Activated naive CD4-positive, alpha-beta T cell treated with anti-CD3 and anti-CD28 coated beads, Interleukin-2, amount 50 U/mL, for 72 hours (primary cell): ENCODE measurements at regions not wholly inside any gene's neighbourhood (a gene's known extent, or its start where the extent isn't known, plus 50 kb on each side); places are given as distances from the start of the nearest gene placed in this dataset.
"Not testable (repeated sequence)": the region's sequence is repeated elsewhere in the genome, so short reads cannot be mapped to it uniquely, and the experiment has no call there.

ENCODE experiments used
- ATAC-seq, 2 donors: fragments of 150-1000 bp; cut with Tn5 transposase; 2 replicates each; pipeline ENCODE4 v1.10.0; 2021; ENCODE audit warnings: mild to moderate bottlenecking in 2 of 2, moderate library complexity in 2 of 2
- DNase-seq, 2 donors: peaks; one replicate each; pipeline ENCODE4 v3.0.0; 2021 to 2022; ENCODE audit warnings: low spot score in 2 of 2
- H3K27ac Mint-ChIP-seq, 2 donors: one replicate each; pipeline ENCODE4 v1.8.0; 2022; ENCODE audit warnings: mild to moderate bottlenecking in 2 of 2, mixed read lengths in 2 of 2
- H3K36me3 Mint-ChIP-seq, 2 donors: one replicate each; pipeline ENCODE4 v1.8.0; 2022; ENCODE audit warnings: mixed read lengths in 2 of 2
- H3K9me3 Mint-ChIP-seq, 2 donors: one replicate each; pipeline ENCODE4 v1.8.0; 2022; ENCODE audit warnings: mixed read lengths in 2 of 2

- no peaks in the 10 kb centered on the region for H3K36me3 Mint-ChIP-seq
- ATAC-seq (no peak), DNase-seq (no peak)
- no peaks in the 10 kb centered on the region for H3K9me3 Mint-ChIP-seq
- H3K27ac Mint-ChIP-seq = no peak overlapping the region
Observed at GRCh38 chr9:117649126-117649525, 55.1 kb upstream of the TLR4 start.

DNA sequence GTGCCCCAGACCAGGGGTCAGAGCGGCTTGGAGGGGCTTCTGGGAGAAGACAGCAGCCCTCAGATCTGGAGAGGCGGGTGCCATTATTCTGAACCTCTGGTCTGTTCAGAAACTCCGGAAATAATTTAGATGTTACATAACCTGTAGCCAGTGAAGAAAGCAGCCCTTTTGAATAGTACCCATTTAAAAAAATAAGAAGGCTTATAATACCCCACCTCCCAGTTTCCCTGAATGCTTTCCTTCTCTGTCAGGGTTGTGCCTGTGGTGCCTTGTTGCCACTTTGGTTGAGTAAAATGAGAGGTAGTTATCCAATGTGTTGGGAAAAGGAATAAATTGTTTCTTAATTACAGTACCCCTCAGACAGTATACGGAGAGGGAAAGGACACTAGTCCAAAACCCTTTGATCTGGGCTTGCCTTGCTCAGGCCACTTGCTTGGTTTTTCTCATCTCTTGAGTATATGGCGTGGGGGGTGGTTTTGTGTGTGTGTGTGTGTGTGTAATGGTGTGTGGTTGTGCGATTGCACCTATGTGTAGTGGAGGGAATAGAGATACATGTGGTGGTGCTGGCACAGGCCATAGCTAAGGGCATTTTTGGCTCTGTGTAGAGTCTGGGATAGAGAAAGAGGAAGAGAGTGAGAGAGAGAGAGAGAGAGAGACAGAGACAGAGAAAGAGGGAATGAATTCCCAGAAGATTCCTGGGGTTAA is 59.1 kb upstream of the TLR4 start:
- H3K9me3 Mint-ChIP-seq = no peaks in the 10 kb centered on the region
- no peak for DNase-seq
- peak in 1 of 2 donors; percentile 18 for ATAC-seq
- H3K27ac Mint-ChIP-seq = no peak overlapping the region
- H3K36me3 Mint-ChIP-seq = no peaks in the 10 kb centered on the region

DNA sequence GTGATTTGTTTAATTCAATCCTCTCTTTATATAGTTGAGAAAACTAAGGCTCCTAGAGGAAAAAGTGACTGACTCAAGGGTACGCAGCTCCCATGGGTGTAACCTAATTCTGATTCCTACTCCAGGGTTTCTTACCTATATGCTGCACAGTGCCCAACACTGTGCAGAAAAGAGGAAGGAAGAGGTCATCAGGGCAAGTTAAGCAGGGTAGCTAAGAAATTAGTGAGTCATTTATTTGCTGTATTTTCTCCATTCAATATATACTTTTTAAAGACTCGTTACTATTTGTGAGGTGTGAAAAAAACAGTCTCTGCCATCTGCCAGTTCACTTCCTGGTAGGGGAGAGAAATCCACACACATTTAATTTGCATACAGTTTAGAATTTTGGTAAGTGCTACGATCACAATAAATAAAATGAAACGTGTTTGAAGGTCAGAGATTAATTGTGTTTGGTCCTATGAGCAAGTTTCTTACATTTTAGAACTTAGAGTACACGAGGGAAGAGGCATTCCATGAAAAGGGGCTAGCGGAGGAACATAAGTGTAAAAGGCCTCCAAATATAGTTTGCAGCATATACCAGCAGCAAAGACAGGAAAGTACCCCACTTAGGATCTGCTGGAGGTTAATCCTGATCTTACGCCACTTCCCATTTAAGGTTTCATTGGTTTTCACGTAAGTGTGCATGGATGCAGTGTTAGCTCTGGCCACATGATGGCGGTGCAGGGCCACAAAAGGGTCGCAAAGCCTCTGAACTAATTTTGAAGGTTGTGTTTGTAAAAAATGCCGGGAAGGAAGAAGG is 59.9 kb upstream of the TLR4 start:
- Mint-ChIP-seq H3K27ac (no peak overlapping the region), H3K36me3 (no peaks in the 10 kb centered on the region), H3K9me3 (no peaks in the 10 kb centered on the region)
- ATAC-seq (peak in 1 of 2 donors; percentile 58), DNase-seq (peak in 1 of 2 donors; percentile 48)

- no peak for DNase-seq
- Mint-ChIP-seq H3K36me3 (no peaks in the 10 kb centered on the region), H3K9me3 (no peaks in the 10 kb centered on the region), H3K27ac (no peak overlapping the region)
- no peak for ATAC-seq
Observed at GRCh38 chr9:117643288-117643654, 60.9 kb upstream of the TLR4 start.

GRCh38 chr9:117642571-117643287 is 61.5 kb upstream of the TLR4 start:
- H3K36me3 Mint-ChIP-seq, DNase-seq, H3K9me3 Mint-ChIP-seq, ATAC-seq, H3K27ac Mint-ChIP-seq: not testable (repeated sequence)

GRCh38 chr9:117636681-117637080 is 67.5 kb upstream of the TLR4 start:
- ATAC-seq = no peak
- no peak for DNase-seq
- H3K27ac Mint-ChIP-seq = no peak overlapping the region
- H3K9me3 Mint-ChIP-seq = no peaks in the 10 kb centered on the region
- H3K36me3 Mint-ChIP-seq = no peaks in the 10 kb centered on the region

DNA sequence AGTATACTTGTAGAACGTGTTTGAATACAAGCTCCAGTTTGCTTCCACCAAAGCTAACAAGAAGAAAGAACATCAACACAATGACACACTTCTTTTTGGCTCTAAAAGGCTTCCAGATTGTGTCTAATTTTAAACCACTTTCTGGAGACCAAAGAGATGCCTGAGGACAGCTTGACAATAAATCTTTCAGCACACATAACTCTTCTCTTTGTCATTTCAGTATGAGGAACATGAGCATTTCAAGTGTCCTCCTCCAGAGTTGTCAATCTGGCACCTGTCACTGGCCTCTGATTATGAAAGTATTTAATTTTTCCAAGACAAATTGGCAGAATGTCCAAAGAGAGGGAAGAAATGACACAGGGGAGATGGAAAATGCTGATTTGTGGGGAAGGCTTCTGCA is 79.0 kb upstream of the TLR4 start:
- DNase-seq (no peak), ATAC-seq (no peak)
- Mint-ChIP-seq H3K36me3 (peaks cover 18 to 31% of the 10 kb centered on the region in 2 donors), H3K9me3 (peaks cover 15 to 24% of the 10 kb centered on the region in 2 donors), H3K27ac (no peak overlapping the region)

GRCh38 chr9:117624106-117624505 is 80.1 kb upstream of the TLR4 start:
- Mint-ChIP-seq H3K27ac (no peak overlapping the region), H3K9me3 (peaks cover 18 to 30% of the 10 kb centered on the region in 2 donors), H3K36me3 (peaks cover 18 to 31% of the 10 kb centered on the region in 2 donors)
- no peak for DNase-seq
- ATAC-seq = no peak

GRCh38 chr9:117622347-117622746 is 81.9 kb upstream of the TLR4 start:
- DNase-seq (no peak), ATAC-seq (no peak)
- H3K36me3 Mint-ChIP-seq = peaks cover 18 to 31% of the 10 kb centered on the region in 2 donors
- H3K9me3 Mint-ChIP-seq = peaks cover 23 to 36% of the 10 kb centered on the region in 2 donors
- H3K27ac Mint-ChIP-seq = no peak overlapping the region

GRCh38 chr9:117616431-117616831 is 87.8 kb upstream of the TLR4 start:
- Mint-ChIP-seq H3K27ac (no peak overlapping the region), H3K36me3 (no peaks in the 10 kb centered on the region)
- no peak for ATAC-seq

GRCh38 chr9:117612317-117612716 is 91.9 kb upstream of the TLR4 start:
- peak overlapping the region in 1 of 2 donors; percentile 20 for H3K27ac Mint-ChIP-seq
- no peaks in the 10 kb centered on the region for H3K36me3 Mint-ChIP-seq
- DNase-seq (no peak), ATAC-seq (no peak)
- peaks cover 4 to 5% of the 10 kb centered on the region in 2 donors for H3K9me3 Mint-ChIP-seq

More at GRCh38 chr9:117616431-117616831, 87.8 kb upstream of the TLR4 start:
- peaks cover 8 to 20% of the 10 kb centered on the region in 2 donors for H3K9me3 Mint-ChIP-seq
- DNase-seq = no peak

- H3K9me3 Mint-ChIP-seq = peaks cover 20 to 25% of the 10 kb centered on the region in 2 donors
- ATAC-seq (no peak), DNase-seq (no peak)
- peaks cover 0 to 7% of the 10 kb centered on the region in 2 donors for H3K36me3 Mint-ChIP-seq
- H3K27ac Mint-ChIP-seq = no peak overlapping the region
Observed at GRCh38 chr9:117597977-117598376, 106.2 kb upstream of the TLR4 start.

DNA sequence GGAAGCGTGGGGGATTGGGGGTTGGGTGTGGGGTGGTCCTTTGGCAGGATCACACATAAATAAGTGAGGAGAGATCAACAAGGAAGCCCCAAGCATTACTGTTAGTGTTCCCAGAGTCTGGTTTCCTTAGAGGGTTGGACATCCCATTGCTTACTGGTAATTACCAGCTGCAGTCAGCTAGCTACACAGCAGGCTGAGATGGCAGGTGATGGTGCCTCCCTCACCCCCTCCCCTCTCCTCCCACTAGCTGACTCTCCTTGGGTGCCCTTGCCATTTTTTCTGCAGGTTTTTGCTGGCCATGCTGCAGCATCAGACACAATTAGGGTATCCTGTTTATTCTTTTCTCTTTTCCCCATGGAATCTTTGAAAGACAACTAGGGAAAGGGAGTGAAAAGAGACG is 107.5 kb upstream of the TLR4 start:
- H3K27ac Mint-ChIP-seq = no peak overlapping the region
- H3K9me3 Mint-ChIP-seq = peaks cover 20 to 23% of the 10 kb centered on the region in 2 donors
- ATAC-seq (no peak), DNase-seq (no peak)
- peaks cover 0 to 7% of the 10 kb centered on the region in 2 donors for H3K36me3 Mint-ChIP-seq

- Mint-ChIP-seq H3K36me3 (peaks cover 0 to 7% of the 10 kb centered on the region in 2 donors), H3K9me3 (peaks cover 15 to 23% of the 10 kb centered on the region in 2 donors), H3K27ac (no peak overlapping the region)
- DNase-seq (no peak), ATAC-seq (no peak)
Observed at GRCh38 chr9:117595650-117596049, 108.6 kb upstream of the TLR4 start.

DNA sequence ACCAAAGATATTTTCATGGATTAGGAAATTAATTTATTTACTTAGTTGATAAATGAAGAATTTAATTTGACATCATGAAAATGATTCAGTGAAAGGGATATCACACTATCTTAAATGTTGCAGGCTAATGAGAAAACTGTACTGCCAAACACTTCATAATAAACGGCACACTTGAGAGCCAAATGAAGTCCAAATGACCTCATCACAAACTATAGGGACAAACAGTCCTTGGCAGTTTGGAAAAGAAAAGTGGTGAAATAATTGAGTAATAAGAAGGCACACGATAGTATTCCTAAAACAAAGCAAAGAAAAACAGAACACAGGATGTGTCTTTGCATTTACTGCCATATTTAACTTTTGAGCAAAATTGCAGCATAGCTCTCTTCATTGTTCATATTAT is 116.9 kb upstream of the TLR4 start:
- no peaks in the 10 kb centered on the region for H3K36me3 Mint-ChIP-seq
- DNase-seq (no peak), ATAC-seq (no peak)
- H3K27ac Mint-ChIP-seq = no peak overlapping the region
- H3K9me3 Mint-ChIP-seq = peaks cover 4 to 11% of the 10 kb centered on the region in 2 donors

DNA sequence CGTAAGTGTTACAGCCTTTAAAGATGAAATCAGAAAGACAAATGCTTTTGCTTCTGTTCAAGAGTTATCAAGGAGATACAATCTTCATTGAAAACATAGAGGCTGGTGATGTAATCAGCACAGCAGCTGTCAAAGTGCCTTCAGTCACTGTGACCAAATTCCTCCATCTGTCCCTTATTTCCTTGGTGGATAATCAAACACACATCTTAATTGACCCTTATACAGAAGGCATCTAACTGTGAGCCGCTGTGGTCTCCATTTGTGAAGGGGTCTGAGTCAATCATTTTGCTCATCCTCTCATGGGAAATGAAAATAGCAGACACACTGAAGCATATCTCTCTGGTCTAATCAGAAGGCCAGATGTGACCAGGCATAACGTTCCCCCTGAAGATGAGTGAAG is 130.1 kb upstream of the TLR4 start:
- Mint-ChIP-seq H3K27ac (no peak overlapping the region), H3K9me3 (peaks cover 12 to 18% of the 10 kb centered on the region in 2 donors), H3K36me3 (no peaks in the 10 kb centered on the region)
- no peak for DNase-seq
- no peak for ATAC-seq

GRCh38 chr9:117564839-117565238 is 139.4 kb upstream of the TLR4 start:
- H3K27ac Mint-ChIP-seq = no peak overlapping the region
- H3K36me3 Mint-ChIP-seq = peaks cover 0 to 4% of the 10 kb centered on the region in 2 donors
- DNase-seq = no peak
- H3K9me3 Mint-ChIP-seq = peaks cover 0 to 9% of the 10 kb centered on the region in 2 donors
- ATAC-seq = no peak
